Kidney (tissue), 13 donors: ENCODE measurements at regions not wholly inside any gene's neighbourhood (a gene's known extent, or its start where the extent isn't known, plus 50 kb on each side); places are given as distances from the start of the nearest gene placed in this dataset.

Experiments used
- DNase-seq, 5 donors: peaks; one replicate each; pipeline ENCODE4 v3.0.0-alpha.2; 2013 to 2020
- FAIRE-seq: peaks from 2 replicates; lab custom pipeline; 2012; peaks lifted over from hg19 to GRCh38; lab: Jason Lieb, UNC
- H3K27ac ChIP-seq, 2 donors: one replicate each; pipeline ENCODE4 v1.7.0; 2013; ENCODE audit warnings: low read depth in 2 of 2, low read length in 2 of 2, inconsistent platforms in 1 of 2
- H3K27me3 ChIP-seq: one replicate; pipeline ENCODE4 v1.7.1; 2013; ENCODE audit warnings: low read length, inconsistent platforms; ENCODE audit not compliant: control insufficient read depth, insufficient read depth
- H3K36me3 ChIP-seq, 3 donors: one replicate each; pipeline versions ENCODE4 v1.7.0 to v1.7.1; 2013; ENCODE audit warnings: low read length in 3 of 3, control low read depth in 1 of 3, inconsistent platforms in 1 of 3; ENCODE audit not compliant: insufficient read depth in 3 of 3, control insufficient read depth in 2 of 3
- H3K4me1 ChIP-seq, 3 donors: one replicate each; pipeline versions ENCODE4 v1.7.0 to v1.7.1; 2013; ENCODE audit warnings: low read length in 3 of 3, inconsistent platforms in 1 of 3, low read depth in 1 of 3; ENCODE audit not compliant: control insufficient read depth in 2 of 3, insufficient read depth in 2 of 3
- H3K4me3 ChIP-seq, 3 donors: one replicate each; pipeline versions ENCODE4 v1.7.0 to v1.8.1; 2013; ENCODE audit warnings: low read length in 3 of 3, control low read depth in 1 of 3, inconsistent platforms in 1 of 3
- H3K9ac ChIP-seq, 3 donors: one replicate each; pipeline versions ENCODE4 v1.7.0 to v1.7.1; 2013; ENCODE audit warnings: low read length in 3 of 3, control low read depth in 1 of 3, inconsistent platforms in 1 of 3
- H3K9me3 ChIP-seq, 3 donors: one replicate each; pipeline versions ENCODE4 v1.7.0 to v1.7.1; 2013; ENCODE audit warnings: low read length in 3 of 3, control low read depth in 1 of 3, inconsistent platforms in 1 of 3; ENCODE audit not compliant: control insufficient read depth in 2 of 3, insufficient read depth in 1 of 3
- CTCF ChIP-seq: IDR thresholded peaks from 3 replicates; pipeline ENCODE4 v1.5.1; 2012; ENCODE audit warnings: mild to moderate bottlenecking, moderate library complexity, borderline replicate concordance; ENCODE audit not compliant: insufficient read depth; ENCODE audit errors: extremely low read depth
- intact Hi-C: fragments of 100-400 bp; cut with DNase I; formaldehyde crosslinking; loops from one replicate; pipeline ENCODE4 v1.11.1; 2022
- donor health status: control.
- donor health status: control.
- donor health status: control.
- donor health status: control.
- donor health status: control.
- donor health status: DM: yes; HTN: yes; CAD: no.
- donor health status: Normal renal cell carcinoma (clear cell type).

- intact Hi-C loops: no loop called here
- Histone ChIP-seq H3K27ac (no peak overlapping the region), H3K9ac (no peak overlapping the region), H3K4me1 (no peaks in the 10 kb centered on the region), H3K36me3 (no peaks in the 10 kb centered on the region), H3K9me3 (no peaks in the 10 kb centered on the region), H3K4me3 (no peak overlapping the region), H3K27me3 (no peaks in the 10 kb centered on the region)
- no peak for FAIRE-seq
- peak in 1 of 5 donors; percentile 7 for DNase-seq
- no peak for TF ChIP-seq CTCF
These were observed 344.2 kb upstream of the POM121L12 start for GRCh38 chr7:52691257-52691656.

GRCh38 chr7:52689912-52690311, 345.5 kb upstream of the POM121L12 start:
- no peaks in the 10 kb centered on the region for H3K4me1 ChIP-seq
- intact Hi-C loops: no loop called here
- no peaks in the 10 kb centered on the region for H3K9me3 ChIP-seq
- DNase-seq: no peak
- no peak for TF ChIP-seq CTCF
- FAIRE-seq: no peak
- no peaks in the 10 kb centered on the region for H3K36me3 ChIP-seq
- H3K4me3 ChIP-seq: no peak overlapping the region
- H3K9ac ChIP-seq: no peak overlapping the region
- no peaks in the 10 kb centered on the region for H3K27me3 ChIP-seq
- H3K27ac ChIP-seq: no peak overlapping the region

DNA sequence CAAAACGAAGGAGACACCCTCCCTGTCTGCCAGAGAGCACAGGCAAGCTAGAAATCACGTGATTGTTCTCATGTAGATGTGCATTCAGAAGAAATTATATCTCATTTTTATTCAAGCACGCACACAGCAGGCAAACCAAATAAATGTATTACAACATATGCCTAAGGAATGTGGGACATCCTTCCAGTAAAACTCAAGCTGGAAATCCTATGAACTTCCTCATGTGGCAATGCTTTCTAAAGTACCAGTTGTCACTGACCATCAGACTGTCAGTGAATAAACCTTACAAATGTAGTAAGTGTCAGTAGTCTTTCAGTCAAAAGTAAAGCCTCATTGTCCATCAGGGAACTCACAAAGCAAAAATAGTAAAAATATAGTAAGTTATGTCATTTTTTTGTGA, 350.1 kb upstream of the POM121L12 start:
- FAIRE-seq (no peak), DNase-seq (no peak)
- Histone ChIP-seq H3K9me3 (no peaks in the 10 kb centered on the region), H3K36me3 (no peaks in the 10 kb centered on the region), H3K4me3 (no peak overlapping the region), H3K9ac (no peak overlapping the region), H3K4me1 (no peaks in the 10 kb centered on the region), H3K27me3 (no peaks in the 10 kb centered on the region), H3K27ac (no peak overlapping the region)
- no peak for TF ChIP-seq CTCF
- intact Hi-C loops: no loop called here

DNA sequence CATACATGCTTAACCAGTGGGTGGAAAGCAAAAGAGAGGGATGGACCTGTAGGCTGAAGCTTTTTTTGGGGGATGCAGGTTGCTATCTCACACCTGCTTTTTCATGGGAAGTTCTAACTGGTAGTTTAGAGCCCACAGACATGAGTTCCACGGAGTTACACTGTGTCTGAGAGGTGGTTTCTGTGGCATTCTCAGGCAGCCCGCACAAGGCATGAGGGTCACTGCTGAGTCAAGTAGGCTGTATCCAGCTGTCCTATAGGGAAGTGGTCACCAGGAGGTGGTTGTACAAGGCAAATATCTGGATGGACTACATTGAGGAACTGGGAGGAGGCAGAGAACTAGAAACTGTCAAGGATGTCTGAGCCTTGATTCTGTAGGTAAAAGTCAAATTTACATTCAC, 351.0 kb upstream of the POM121L12 start:
- no peak for TF ChIP-seq CTCF
- no peak for FAIRE-seq
- Histone ChIP-seq H3K4me3 (no peak overlapping the region), H3K4me1 (no peaks in the 10 kb centered on the region), H3K36me3 (no peaks in the 10 kb centered on the region), H3K27ac (no peak overlapping the region), H3K27me3 (no peaks in the 10 kb centered on the region), H3K9me3 (no peaks in the 10 kb centered on the region), H3K9ac (no peak overlapping the region)
- intact Hi-C loops: no loop called here
- DNase-seq: no peak
